H1 (cell line): ENCODE measurements at regions not wholly inside any gene's neighbourhood (a gene's known extent, or its start where the extent isn't known, plus 50 kb on each side); places are given as distances from the start of the nearest gene placed in this dataset.

ENCODE experiments used
- CTCF ChIA-PET: fragments of 300-600 bp; sonication (Branson Sonifier 250); formaldehyde crosslinking; loops from one replicate; lab custom pipeline; 2021; ENCODE audit not compliant: partially characterized antibody; lab: Charles Lee
- POLR2A ChIA-PET: fragments of 300-600 bp; sonication (Branson Sonifier 250); formaldehyde crosslinking; loops from one replicate; lab custom pipeline; 2021; ENCODE audit warnings: inconsistent platforms; ENCODE audit not compliant: partially characterized antibody; lab: Charles Lee
- DNase-seq, 2 experiments: peaks; one replicate each; pipeline versions ENCODE4 v3.0.0 to v3.0.0-alpha.2; 2010 to 2022; ENCODE audit warnings: low spot score in 2 of 2, low read depth in 1 of 2, mixed read lengths in 1 of 2
- FAIRE-seq: peaks from 2 replicates; lab custom pipeline; 2011; peaks lifted over from hg19 to GRCh38; lab: Jason Lieb, UNC
- H2AFZ ChIP-seq: 2 replicates; pipeline ENCODE4 v1.8.1; 2012; ENCODE audit warnings: low read length, inconsistent platforms
- H2AK5ac ChIP-seq: 2 replicates; pipeline ENCODE4 v1.6.1; 2013; ENCODE audit warnings: low read depth, low read length
- H2BK120ac ChIP-seq: replicated peaks from 2 replicates; pipeline ENCODE3; 2013; ENCODE audit warnings: low read depth, low read length, inconsistent platforms
- H2BK12ac ChIP-seq: 2 replicates; pipeline ENCODE4 v1.6.1; 2013; ENCODE audit warnings: low read depth, low read length
- H2BK15ac ChIP-seq: 2 replicates; pipeline ENCODE4 v1.6.1; 2013; ENCODE audit warnings: low read length
- H2BK20ac ChIP-seq: 2 replicates; pipeline ENCODE4 v1.6.1; 2013; ENCODE audit warnings: low read length
- H2BK5ac ChIP-seq: 2 replicates; pipeline ENCODE4 v1.6.1; 2013; ENCODE audit warnings: low read depth, low read length
- H3K14ac ChIP-seq: 2 replicates; pipeline ENCODE4 v1.6.1; 2013; ENCODE audit warnings: inconsistent platforms; ENCODE audit not compliant: insufficient read length
- H3K18ac ChIP-seq: 2 replicates; pipeline ENCODE4 v1.6.1; 2013; ENCODE audit warnings: low read length; ENCODE audit errors: extremely low read depth
- H3K23ac ChIP-seq: 2 replicates; pipeline ENCODE4 v1.6.1; 2013; ENCODE audit warnings: inconsistent platforms; ENCODE audit not compliant: insufficient read length
- H3K23me2 ChIP-seq: 2 replicates; pipeline ENCODE4 v1.6.1; 2013; ENCODE audit warnings: low read depth, low read length
- H3K27ac ChIP-seq: 2 replicates; pipeline ENCODE4 v1.6.1; 2011; ENCODE audit warnings: low read depth, low read length, inconsistent platforms
- H3K27me3 ChIP-seq, 4 experiments: replicated peaks in 1 of 4; 1 replicate in 1 of 4; 2 replicates in 3 of 4; pipeline versions ENCODE4 v1.6.1 to v1.8.1; 2011 to 2013; ENCODE audit warnings: low read length in 3 of 4, mild to moderate bottlenecking in 3 of 4, inconsistent platforms in 2 of 4, mixed read lengths in 2 of 4, moderate library complexity in 1 of 4; ENCODE audit not compliant: control insufficient read depth in 3 of 4, insufficient read depth in 3 of 4; ENCODE audit errors: extremely low read depth in 1 of 4
- H3K36me3 ChIP-seq, 4 experiments: 2 replicates each; pipeline versions ENCODE4 v1.6.1 to v1.8.1; 2011 to 2013; ENCODE audit warnings: mild to moderate bottlenecking in 4 of 4, low read length in 3 of 4, moderate library complexity in 2 of 4, control low read depth in 1 of 4, inconsistent platforms in 1 of 4; ENCODE audit not compliant: insufficient read depth in 4 of 4, control insufficient read depth in 2 of 4
- H3K4ac ChIP-seq: replicated peaks from 2 replicates; pipeline ENCODE3; 2013; ENCODE audit warnings: low read length, low read depth, mixed read lengths, inconsistent platforms; ENCODE audit not compliant: insufficient read length
- H3K4me1 ChIP-seq, 4 experiments: replicated peaks in 1 of 4; 1 replicate in 1 of 4; 2 replicates in 3 of 4; pipeline versions ENCODE4 v1.6.1 to v1.8.1; 2011 to 2013; ENCODE audit warnings: low read length in 3 of 4, inconsistent platforms in 2 of 4, mixed read lengths in 1 of 4; ENCODE audit not compliant: insufficient read depth in 4 of 4, control insufficient read depth in 3 of 4
- H3K4me2 ChIP-seq, 2 experiments: 2 replicates each; pipeline versions ENCODE4 v1.6.1 to v1.8.1; 2011 to 2013; ENCODE audit warnings: low read depth in 2 of 2, low read length in 2 of 2, control low read depth in 1 of 2, inconsistent platforms in 1 of 2, mild to moderate bottlenecking in 1 of 2; ENCODE audit not compliant: insufficient read depth in 1 of 2
- H3K4me3 ChIP-seq, 4 experiments: fragments of 200-600, 300-600 bp in 1 of 4; sonication (generic), shearing (Covaris generic), sonication (Bioruptor Twin) in 1 of 4; 2 replicates each; pipeline versions ENCODE4 v1.5.1 to v1.8.1; 2011 to 2016; ENCODE audit warnings: low read length in 4 of 4, low read depth in 3 of 4, control low read depth in 2 of 4, inconsistent platforms in 2 of 4, mild to moderate bottlenecking in 2 of 4, mixed read lengths in 1 of 4, moderate library complexity in 1 of 4; ENCODE audit not compliant: insufficient read depth in 2 of 4; ENCODE audit errors: extremely low read depth in 1 of 4
- H3K56ac ChIP-seq: replicated peaks from 2 replicates; pipeline ENCODE3; 2013; ENCODE audit warnings: low read depth, mild to moderate bottlenecking, mixed read lengths, low read length, inconsistent platforms; ENCODE audit not compliant: insufficient read length
- H3K79me1 ChIP-seq: 2 replicates; pipeline ENCODE4 v1.6.1; 2013; ENCODE audit warnings: low read depth, low read length, control low read depth
- H3K79me2 ChIP-seq, 2 experiments: 2 replicates each; pipeline versions ENCODE4 v1.6.1 to v1.8.1; 2012 to 2013; ENCODE audit warnings: low read length in 2 of 2, mild to moderate bottlenecking in 2 of 2, inconsistent platforms in 1 of 2; ENCODE audit not compliant: insufficient read depth in 2 of 2, control insufficient read depth in 1 of 2
- H3K9ac ChIP-seq, 4 experiments: replicated peaks in 1 of 4; 1 replicate in 1 of 4; 2 replicates in 3 of 4; pipeline versions ENCODE4 v1.6.1 to v1.8.1; 2011 to 2013; ENCODE audit warnings: low read depth in 3 of 4, low read length in 3 of 4, control low read depth in 2 of 4, mild to moderate bottlenecking in 2 of 4, moderate library complexity in 2 of 4, inconsistent platforms in 1 of 4; ENCODE audit errors: extremely low read depth in 1 of 4
- H3K9me3 ChIP-seq, 2 experiments: 2 replicates each; pipeline versions ENCODE4 v1.6.1 to v1.8.1; 2012 to 2013; ENCODE audit warnings: mild to moderate bottlenecking in 2 of 2, moderate library complexity in 2 of 2, control low read depth in 1 of 2, inconsistent platforms in 1 of 2, low read depth in 1 of 2, low read length in 1 of 2, mixed read lengths in 1 of 2; ENCODE audit not compliant: insufficient read depth in 2 of 2
- H4K20me1 ChIP-seq, 2 experiments: replicated peaks in 1 of 2; 2 replicates each; pipeline versions ENCODE3 to v1.8.1; 2011 to 2013; ENCODE audit warnings: inconsistent platforms in 2 of 2, low read length in 2 of 2, mild to moderate bottlenecking in 1 of 2; ENCODE audit not compliant: insufficient read depth in 2 of 2, control insufficient read depth in 1 of 2
- H4K5ac ChIP-seq: 2 replicates; pipeline ENCODE4 v1.6.1; 2013; ENCODE audit warnings: low read length, low read depth, mixed read lengths, inconsistent platforms; ENCODE audit not compliant: insufficient read length
- H4K8ac ChIP-seq: 2 replicates; pipeline ENCODE4 v1.8.0; 2013; ENCODE audit warnings: mild to moderate bottlenecking, moderate library complexity, low read length, inconsistent platforms; ENCODE audit not compliant: insufficient read depth; ENCODE audit errors: extremely low read depth
- H4K91ac ChIP-seq: replicated peaks from 2 replicates; pipeline ENCODE3; 2013; ENCODE audit warnings: low read length, mixed read lengths, inconsistent platforms; ENCODE audit not compliant: insufficient read length
- CBX5 ChIP-seq: fragments of 300-800, 300-1000 bp; sonication (generic); IDR thresholded peaks from 2 replicates; pipeline ENCODE4 v1.7.1; 2016; ENCODE audit warnings: antibody characterized with exemption, low read length, low read depth
- CHD1 ChIP-seq: IDR thresholded peaks from 2 replicates; pipeline ENCODE4 v1.6.1; 2012; ENCODE audit warnings: low read depth, low read length, improper control_type of control experiment
- CHD2 ChIP-seq: IDR thresholded peaks from 2 replicates; pipeline ENCODE4 v1.6.1; 2012; ENCODE audit warnings: low read length, improper control_type of control experiment
- EGR1 ChIP-seq: IDR thresholded peaks from 2 replicates; pipeline ENCODE4 v1.6.1; 2011; ENCODE audit warnings: low read depth, low read length, borderline replicate concordance
- EP300 ChIP-seq, 2 experiments: IDR thresholded peaks; 1 replicate in 1 of 2; 2 replicates in 1 of 2; pipeline ENCODE4 v1.6.1; 2011 to 2012; ENCODE audit warnings: low read depth in 2 of 2, low read length in 2 of 2, mild to moderate bottlenecking in 2 of 2, borderline replicate concordance in 1 of 2, inconsistent platforms in 1 of 2, moderate library complexity in 1 of 2
- FOSL1 ChIP-seq: IDR thresholded peaks from 2 replicates; pipeline ENCODE4 v1.6.1; 2011; ENCODE audit warnings: mild to moderate bottlenecking, low read depth, low read length, moderate library complexity; ENCODE audit not compliant: insufficient read depth
- POLR2AphosphoS5 ChIP-seq: IDR thresholded peaks from 2 replicates; pipeline ENCODE4 v1.6.1; 2011; ENCODE audit warnings: low read depth, low read length
- SIN3A ChIP-seq, 2 experiments: IDR thresholded peaks in 1 of 2; conservative IDR thresholded peaks in 1 of 2; 2 replicates each; pipeline ENCODE4 v1.6.1; 2011 to 2012; ENCODE audit warnings: low read length in 2 of 2, improper control_type of control experiment in 1 of 2, low read depth in 1 of 2, mild to moderate bottlenecking in 1 of 2
- TAF1 ChIP-seq: IDR thresholded peaks from 2 replicates; pipeline ENCODE4 v1.6.1; 2011; ENCODE audit warnings: mild to moderate bottlenecking, low read depth, low read length
- TCF12 ChIP-seq: IDR thresholded peaks from 2 replicates; pipeline ENCODE4 v1.6.1; 2011; ENCODE audit warnings: low read depth, mild to moderate bottlenecking, low read length
- ZNF274 ChIP-seq: IDR thresholded peaks from 2 replicates; pipeline ENCODE4 v1.7.0; 2012; ENCODE audit warnings: low read length, borderline replicate concordance; ENCODE audit errors: extremely low read depth
- WGBS, 2 experiments: shearing (Covaris generic) in 1 of 2; methylation state at CpG; one replicate each; pipeline versions ENCODE4 v1.1.6 to v1.1.7; 2013 to 2015; ENCODE audit warnings: low lambda C conversion rate in 2 of 2, mixed read lengths in 2 of 2, inconsistent platforms in 1 of 2, low coverage in 1 of 2, missing lambda C conversion rate in 1 of 2; ENCODE audit not compliant: insufficient replicate concordance in 2 of 2, insufficient coverage in 1 of 2, insufficient read length in 1 of 2; ENCODE audit errors: extremely low coverage in 1 of 2, missing lambda C conversion rate in 1 of 2; 5-methylcytosine and 5-hydroxymethylcytosine counted together
- TF ChIP-seq, protein P1 (sequence below): IDR thresholded peaks from 2 replicates; pipeline ENCODE4 v1.6.1; 2011; ENCODE audit warnings: low read depth, mild to moderate bottlenecking, low read length; ENCODE audit not compliant: insufficient read depth
- TF ChIP-seq, protein P2 (sequence below): IDR thresholded peaks from 2 replicates; pipeline ENCODE4 v1.6.1; 2011; ENCODE audit warnings: low read length, improper control_type of control experiment

DNA sequence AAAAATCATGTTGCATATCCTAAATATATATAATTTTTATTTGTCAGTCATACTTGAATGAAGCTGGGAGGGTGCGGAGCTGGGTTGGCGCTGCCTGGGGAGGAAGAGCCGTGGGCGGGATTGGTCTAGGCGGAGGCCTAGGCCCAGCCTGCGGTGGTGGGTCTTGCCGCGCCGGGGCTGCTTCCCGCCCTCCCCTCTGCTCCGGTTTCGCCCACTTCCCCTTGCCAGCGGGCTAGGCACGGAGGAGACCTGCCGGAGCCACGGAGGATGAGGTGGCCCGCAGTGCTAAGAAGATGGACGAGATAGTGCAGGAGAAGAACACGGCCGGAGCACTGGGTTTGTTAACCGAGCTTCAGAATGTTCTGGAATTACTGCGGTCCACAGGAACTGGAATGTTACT is 54.0 kb upstream of the IGFBPL1 start:
- Histone ChIP-seq H3K36me3 (no peaks in the 10 kb centered on the region), H3K4me3 (no peak overlapping the region), H3K14ac (no peak overlapping the region), H2BK5ac (no peak overlapping the region), H3K23ac (no peak overlapping the region), H3K27me3 (no peaks in the 10 kb centered on the region), H4K91ac (no peak overlapping the region), H3K23me2 (no peaks in the 10 kb centered on the region), H2BK12ac (no peak overlapping the region), H3K4me1 (peaks cover 5 to 6% (median 5%) of the 10 kb centered on the region in 4 experiments; a peak in 4 of 7 replicates), H4K8ac (no peak overlapping the region; the same call in 1 of the 2 replicates), H2AFZ (no peak overlapping the region), H3K9me3 (peaks cover 0 to 2% of the 10 kb centered on the region in 2 experiments; a peak in 1 of 4 replicates), H2BK20ac (no peak overlapping the region), H2BK120ac (no peak overlapping the region), H3K18ac (no peak overlapping the region), H3K4me2 (no peak overlapping the region), H4K5ac (no peak overlapping the region), H3K79me2 (no peaks in the 10 kb centered on the region), H2BK15ac (no peak overlapping the region), H3K56ac (no peak overlapping the region), H4K20me1 (no peaks in the 10 kb centered on the region), H2AK5ac (no peak overlapping the region), H3K4ac (no peak overlapping the region), H3K27ac (no peak overlapping the region), H3K9ac (no peak overlapping the region), H3K79me1 (no peaks in the 10 kb centered on the region)
- WGBS, 2 experiments, result 95% methylated on average over 22 of the region's 22 CpGs; no CpG with 5 or more reads in 1 of the 2 experiments
- no peak for FAIRE-seq
- CTCF ChIA-PET, result interaction anchor here (0.6 to 1.2 kb wide), 2 partner anchors 36 to 45 kb away, joined by 3 to 4 read pairs; no protein-coding TSS in a partner anchor
- DNase-seq, result no peak
- POLR2A ChIA-PET, result no interaction called here
- TF ChIP-seq, protein P1, sequence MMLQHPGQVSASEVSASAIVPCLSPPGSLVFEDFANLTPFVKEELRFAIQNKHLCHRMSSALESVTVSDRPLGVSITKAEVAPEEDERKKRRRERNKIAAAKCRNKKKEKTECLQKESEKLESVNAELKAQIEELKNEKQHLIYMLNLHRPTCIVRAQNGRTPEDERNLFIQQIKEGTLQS, result no peak
- no peak for TF ChIP-seq CHD1
- no peak for TF ChIP-seq TAF1
- TF ChIP-seq TCF12, result no peak
- no peak for TF ChIP-seq POLR2AphosphoS5
- TF ChIP-seq CBX5, result no peak
- TF ChIP-seq EGR1, result no peak
- TF ChIP-seq, protein P2, sequence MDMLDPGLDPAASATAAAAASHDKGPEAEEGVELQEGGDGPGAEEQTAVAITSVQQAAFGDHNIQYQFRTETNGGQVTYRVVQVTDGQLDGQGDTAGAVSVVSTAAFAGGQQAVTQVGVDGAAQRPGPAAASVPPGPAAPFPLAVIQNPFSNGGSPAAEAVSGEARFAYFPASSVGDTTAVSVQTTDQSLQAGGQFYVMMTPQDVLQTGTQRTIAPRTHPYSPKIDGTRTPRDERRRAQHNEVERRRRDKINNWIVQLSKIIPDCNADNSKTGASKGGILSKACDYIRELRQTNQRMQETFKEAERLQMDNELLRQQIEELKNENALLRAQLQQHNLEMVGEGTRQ, result no peak
- no peak for TF ChIP-seq FOSL1
- TF ChIP-seq ZNF274, result no peak
- no peak for TF ChIP-seq SIN3A (conservative IDR thresholded peaks at IDR 0.05 in 1 of 2, IDR thresholded peaks at IDR 0.05 in 1 of 2; ENCODE audit: low read depth in 1 of 2, low read length in 2 of 2)
- TF ChIP-seq CHD2, result no peak
- TF ChIP-seq EP300 (IDR thresholded peaks at IDR 0.05; ENCODE audit: borderline replicate concordance in 1 of 2, low read depth in 2 of 2, low read length in 2 of 2), result no peak
